ENCODE measurements at regions not wholly inside any gene's neighbourhood (a gene's known extent, or its start where the extent isn't known, plus 50 kb on each side); places are given as distances from the start of the nearest gene placed in this dataset.

DNA sequence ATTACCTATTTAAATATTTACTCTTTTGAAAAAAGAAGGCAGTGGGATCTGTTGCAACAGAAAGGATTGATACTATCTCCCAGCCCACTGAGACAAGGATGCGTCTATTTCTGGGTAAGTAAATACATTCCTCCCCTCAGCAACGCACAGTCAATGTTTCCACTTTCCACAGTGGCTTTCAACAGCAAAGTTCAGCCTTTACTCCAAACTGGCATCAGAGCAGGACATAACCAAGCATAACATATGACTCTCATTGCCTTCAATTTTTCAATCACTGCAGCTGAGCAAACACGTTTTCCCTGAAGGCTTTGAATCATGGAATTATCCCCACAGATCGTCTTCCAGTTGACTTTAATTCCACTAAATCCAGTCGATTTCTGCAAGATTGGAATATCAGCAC lies 160.3 kb upstream of the FRG1 start:
- no peak for TF ChIP-seq CTCF (IDR thresholded peaks at IDR 0.05; ENCODE audit: low read length)
- no peak for TF ChIP-seq EZH2 (optimal IDR thresholded peaks at IDR 0.05; ENCODE audit: low read depth, low read length)
- no peak for TF ChIP-seq EZH2phosphoT487 (IDR thresholded peaks at IDR 0.05; ENCODE audit: low read length)
